ENCODE measurements at regions not wholly inside any gene's neighbourhood (a gene's known extent, or its start where the extent isn't known, plus 50 kb on each side); places are given as distances from the start of the nearest gene placed in this dataset.

- no peak for DNase-seq (ENCODE audit: low read depth in 2 of 3, low spot score in 1 of 3)
Observed at GRCh38 chr2:58664523-58665151, 423.5 kb upstream of the FANCL start.

- DNase-seq (ENCODE audit: low read depth in 2 of 3, low spot score in 1 of 3), result no peak
Observed at GRCh38 chr2:58660046-58660445, 418.9 kb upstream of the FANCL start.

DNA sequence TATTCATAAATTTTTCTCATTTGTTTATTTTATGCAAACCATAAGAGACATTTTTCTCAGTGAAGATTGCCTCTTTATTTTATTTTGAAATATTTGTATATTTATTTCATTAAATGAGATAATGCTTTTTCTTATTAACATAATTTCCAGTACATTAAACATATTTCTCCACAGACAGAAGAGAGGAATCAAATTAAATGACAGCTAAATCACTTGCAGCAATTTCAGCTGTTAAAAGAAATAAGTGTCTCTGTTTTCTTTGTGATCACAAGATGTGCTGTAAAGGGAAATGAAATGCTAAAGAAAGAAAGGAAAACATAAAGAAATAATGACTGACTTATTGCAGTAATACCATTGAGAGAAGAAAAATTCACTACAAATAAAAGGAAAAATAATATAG, 414.0 kb upstream of the FANCL start:
- DNase-seq (ENCODE audit: low read depth in 2 of 3, low spot score in 1 of 3), result no peak

GRCh38 chr2:58651930-58652329, 410.8 kb upstream of the FANCL start:
- no peak for DNase-seq (ENCODE audit: low read depth in 2 of 3, low spot score in 1 of 3)

DNA sequence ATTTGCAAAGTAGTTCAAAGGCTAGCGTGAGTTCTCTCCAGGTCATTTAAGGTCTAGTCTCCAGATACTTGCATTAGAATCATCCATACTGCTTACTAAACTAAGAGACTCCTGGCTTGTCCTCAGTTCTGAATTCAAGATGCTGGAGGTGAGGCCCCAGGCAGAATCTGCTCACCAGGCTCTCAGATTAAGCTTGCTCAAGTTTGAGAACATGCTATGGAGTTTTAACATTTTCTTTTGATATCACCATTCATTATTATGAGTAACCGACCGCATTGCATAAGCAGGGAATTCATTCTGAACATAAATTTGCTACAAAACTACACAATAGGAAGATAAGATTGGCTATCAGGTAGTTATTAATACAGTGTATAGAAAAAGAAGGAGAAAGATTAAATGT, 409.7 kb upstream of the FANCL start:
- no peak for DNase-seq (ENCODE audit: low read depth in 2 of 3, low spot score in 1 of 3)

GRCh38 chr2:58649756-58650155, 408.6 kb upstream of the FANCL start:
- DNase-seq (ENCODE audit: low read depth in 2 of 3, low spot score in 1 of 3), result no peak

DNA sequence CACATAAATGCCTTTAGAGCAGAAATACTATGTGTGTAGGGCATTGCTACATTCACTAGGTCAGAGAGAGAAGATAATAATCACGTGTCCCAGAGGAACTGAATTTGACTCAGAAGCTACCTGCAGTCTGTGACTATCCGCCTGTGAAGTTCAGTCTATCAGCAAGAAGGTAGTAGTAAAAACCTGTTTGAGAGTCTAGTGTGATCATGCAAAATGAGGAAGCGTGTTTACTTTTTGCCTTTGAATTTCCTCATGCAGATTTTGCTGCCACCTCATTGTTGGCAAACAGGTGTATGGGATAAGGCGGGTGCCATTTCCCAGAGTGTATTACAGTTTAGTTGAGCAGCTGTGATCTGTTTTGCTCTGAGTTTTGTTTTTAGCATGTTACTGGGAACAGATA, 403.9 kb upstream of the FANCL start:
- no peak for DNase-seq (ENCODE audit: low read depth in 2 of 3, low spot score in 1 of 3)

- no peak for DNase-seq (ENCODE audit: low read depth in 2 of 3, low spot score in 1 of 3)
Observed at GRCh38 chr2:58644451-58644850, 403.3 kb upstream of the FANCL start.

- no peak for DNase-seq (ENCODE audit: low read depth in 2 of 3, low spot score in 1 of 3)
Observed at GRCh38 chr2:58641001-58641400, 399.9 kb upstream of the FANCL start.

- DNase-seq (ENCODE audit: low read depth in 2 of 3, low spot score in 1 of 3), result no peak
Observed at GRCh38 chr2:58640042-58640441, 398.9 kb upstream of the FANCL start.

GRCh38 chr2:58638256-58638805, 397.2 kb upstream of the FANCL start:
- no peak for DNase-seq (ENCODE audit: low read depth in 2 of 3, low spot score in 1 of 3)

- DNase-seq (ENCODE audit: low read depth in 2 of 3, low spot score in 1 of 3), result no peak
Observed at GRCh38 chr2:58636872-58637271, 395.7 kb upstream of the FANCL start.

- no peak for DNase-seq (ENCODE audit: low read depth in 2 of 3, low spot score in 1 of 3)
Observed at GRCh38 chr2:58635801-58636375, 394.8 kb upstream of the FANCL start.

DNA sequence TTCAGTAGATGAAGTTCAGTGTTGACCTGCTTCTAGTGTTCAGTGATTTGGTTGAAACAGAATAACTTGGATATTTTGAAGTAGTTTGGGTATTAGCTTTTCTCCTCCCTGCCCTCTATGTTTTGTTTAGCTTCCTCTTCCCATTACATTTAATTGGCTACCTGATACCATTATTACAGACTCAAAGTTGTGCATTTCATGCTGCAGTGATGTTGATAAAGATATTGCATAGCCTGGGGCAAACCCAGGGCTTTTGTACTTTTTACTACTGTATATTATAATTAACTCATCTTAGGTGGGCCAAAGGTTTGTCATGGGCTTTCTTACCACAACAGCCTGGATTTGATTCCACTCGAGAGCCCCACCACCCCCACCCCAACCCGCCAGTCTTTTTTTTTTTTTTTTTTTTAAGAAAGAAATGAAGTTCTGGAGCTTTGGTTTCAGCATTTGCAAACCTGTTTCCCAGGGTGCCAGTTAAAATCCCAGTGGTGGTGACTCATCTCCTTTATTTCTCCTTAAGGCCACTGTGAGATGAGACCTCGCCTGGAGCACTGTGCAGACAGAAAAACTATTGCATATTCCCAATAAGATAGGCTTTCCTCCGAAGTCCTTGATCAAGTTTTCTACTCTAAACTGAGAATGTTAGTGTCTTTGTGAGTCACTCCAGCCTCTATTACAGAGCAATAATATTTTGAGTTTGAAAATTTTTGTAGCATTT, 393.7 kb upstream of the FANCL start:
- DNase-seq (ENCODE audit: low read depth in 2 of 3, low spot score in 1 of 3), result no peak

- no peak for DNase-seq (ENCODE audit: low read depth in 2 of 3, low spot score in 1 of 3)
Observed at GRCh38 chr2:58633613-58634365, 392.7 kb upstream of the FANCL start.

DNA sequence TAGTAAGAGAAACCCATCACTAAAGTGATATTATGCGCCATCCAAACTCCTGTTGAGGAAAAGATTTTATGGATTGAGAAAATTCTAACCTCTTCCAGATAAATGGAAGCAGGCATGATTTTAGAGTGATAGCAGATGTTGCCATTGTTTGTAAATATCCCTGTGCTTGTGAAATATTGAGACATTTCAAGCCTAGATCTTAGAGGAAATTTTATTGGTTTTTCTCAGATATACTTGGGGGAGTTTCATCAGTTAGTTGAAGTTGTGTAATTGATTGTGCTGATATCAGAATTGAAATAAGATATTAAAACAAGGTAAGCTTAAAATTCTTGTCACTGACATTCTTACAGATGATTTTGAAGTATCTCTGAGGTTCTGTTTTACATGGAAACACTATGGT, 390.9 kb upstream of the FANCL start:
- DNase-seq (ENCODE audit: low read depth in 2 of 3, low spot score in 1 of 3), result no peak

DNA sequence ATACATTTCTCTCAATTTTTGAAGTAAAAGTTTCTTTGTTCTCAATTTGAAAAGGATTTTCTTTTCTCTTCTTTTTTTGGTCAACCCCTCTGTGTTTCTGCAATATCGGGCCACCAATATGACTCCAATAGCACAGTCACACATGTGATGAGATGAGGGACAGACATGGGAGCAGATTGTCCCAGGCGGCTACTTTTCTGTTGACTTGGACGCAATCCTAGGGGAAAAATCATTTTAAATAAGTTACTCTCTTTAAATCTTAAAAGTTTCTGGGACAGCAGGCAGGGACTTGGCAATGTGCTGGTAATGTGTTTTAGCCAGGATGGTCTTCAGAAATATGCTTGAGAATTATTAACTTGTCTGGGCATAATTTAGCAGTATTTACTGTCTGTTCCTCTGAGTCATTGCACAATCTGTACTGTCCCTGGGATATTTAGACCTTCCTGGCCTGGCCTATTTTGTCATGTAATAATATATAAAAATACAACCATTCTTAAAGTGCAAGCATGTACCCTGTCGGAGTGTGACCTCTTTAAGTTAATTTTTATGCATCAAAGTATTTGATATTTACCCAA, 388.5 kb upstream of the FANCL start:
- no peak for DNase-seq (ENCODE audit: low read depth in 2 of 3, low spot score in 1 of 3)

GRCh38 chr2:58620896-58621295, 379.8 kb upstream of the FANCL start:
- no peak for DNase-seq (ENCODE audit: low read depth in 2 of 3, low spot score in 1 of 3)

- DNase-seq (ENCODE audit: low read depth in 2 of 3, low spot score in 1 of 3), result no peak
Observed at GRCh38 chr2:58620093-58620492, 379.0 kb upstream of the FANCL start.

DNA sequence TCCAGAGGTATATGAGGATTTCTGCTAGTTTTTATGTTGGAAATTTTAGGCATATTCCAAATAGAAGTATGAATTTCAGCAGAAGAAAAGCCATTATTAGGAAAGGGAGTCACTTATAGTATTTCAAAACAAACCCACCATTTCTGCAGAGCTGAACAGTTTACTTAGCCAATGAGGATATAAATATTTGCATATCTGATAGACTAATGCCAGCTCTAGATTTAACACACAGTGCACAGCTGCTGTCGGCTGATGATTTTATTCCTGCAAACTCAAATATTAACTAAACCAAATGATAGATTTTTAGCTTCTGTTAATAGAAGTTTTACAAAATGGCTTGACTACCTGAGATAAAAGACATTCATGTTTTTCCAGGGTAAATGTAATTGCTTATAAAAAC, 375.8 kb upstream of the FANCL start:
- DNase-seq (ENCODE audit: low read depth in 2 of 3, low spot score in 1 of 3), result no peak

DNA sequence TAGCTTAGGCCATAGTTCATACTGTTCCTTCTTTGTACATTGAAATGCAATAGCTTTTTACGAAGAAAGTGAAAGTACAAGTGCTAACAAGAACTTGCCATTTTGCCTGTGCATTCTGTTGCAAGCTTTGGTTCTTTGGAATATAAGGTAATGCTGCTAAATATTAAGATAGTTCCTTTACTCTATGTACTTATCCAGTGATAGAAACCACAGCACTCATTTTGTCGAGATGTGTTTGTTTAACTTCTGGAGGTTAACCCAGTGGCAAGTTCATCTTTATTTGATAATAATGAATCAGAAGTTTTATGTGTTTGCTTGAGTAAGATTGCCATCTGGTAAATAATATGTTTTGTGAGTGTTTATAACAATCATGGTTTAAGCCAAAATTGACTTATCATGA, 373.1 kb upstream of the FANCL start:
- no peak for DNase-seq (ENCODE audit: low read depth in 2 of 3, low spot score in 1 of 3)
